K562 (cell line): ENCODE measurements at regions not wholly inside any gene's neighbourhood (a gene's known extent, or its start where the extent isn't known, plus 50 kb on each side); places are given as distances from the start of the nearest gene placed in this dataset.

Source experiments
- BMI1 ChIP-seq: fragments of 150-350 bp; IDR thresholded peaks from 2 replicates; pipeline ENCODE4 v1.6.1; 2014; ENCODE audit warnings: low read length
- CREB5 ChIP-seq: fragments of 250-450 bp; sonication (Bioruptor Pico); IDR thresholded peaks from 2 replicates; pipeline ENCODE4 v1.5.0; 2020; ENCODE audit warnings: mild to moderate bottlenecking
- E2F1 ChIP-seq: sonication (generic); formaldehyde crosslinking; IDR thresholded peaks from 2 replicates; pipeline ENCODE4 v1.8.1; 2023; ENCODE audit warnings: mild to moderate bottlenecking, missing genetic modification reagents, moderate library complexity
- ELF4 ChIP-seq: fragments of 450-650 bp; formaldehyde crosslinking; IDR thresholded peaks from 2 replicates; pipeline ENCODE4 v1.4.0; 2022; ENCODE audit warnings: missing genetic modification characterization
- FOXA1 ChIP-seq: fragments of 450-650 bp; IDR thresholded peaks from 2 replicates; pipeline ENCODE4 v1.6.1; 2016; ENCODE audit warnings: mild to moderate bottlenecking, borderline replicate concordance
- HEY1 ChIP-seq: fragments of 250-450 bp; sonication (Bioruptor Pico); IDR thresholded peaks from 2 replicates; pipeline ENCODE4 v1.5.0; 2020; ENCODE audit warnings: mild to moderate bottlenecking, moderate library complexity, borderline replicate concordance
- HINFP ChIP-seq: fragments of 450-650 bp; conservative IDR thresholded peaks from 2 replicates; pipeline ENCODE4 v1.6.1; 2016; ENCODE audit warnings: missing genetic modification characterization, low read depth, mild to moderate bottlenecking, control low read depth, missing compliant biosample characterization
- HMG20A ChIP-seq: fragments of 450-650 bp; formaldehyde crosslinking; conservative IDR thresholded peaks from 2 replicates; pipeline ENCODE4 v1.4.0; 2020; ENCODE audit warnings: mild to moderate bottlenecking, mixed read lengths
- HSF4 ChIP-seq: fragments of 250-450 bp; sonication (Bioruptor Pico); IDR thresholded peaks from 2 replicates; pipeline ENCODE4 v2.1.2; 2022; ENCODE audit warnings: mild to moderate bottlenecking, moderate library complexity, borderline replicate concordance
- IRF9 ChIP-seq: fragments of 450-650 bp; IDR thresholded peaks from 2 replicates; pipeline ENCODE4 v1.6.1; 2016; ENCODE audit warnings: missing biosample characterization, missing genetic modification characterization
- KAT2B ChIP-seq: IDR thresholded peaks from one replicate; pipeline ENCODE4 v1.6.1; 2012; ENCODE audit warnings: low read depth, mild to moderate bottlenecking, control low read depth, inconsistent platforms, low read length, moderate library complexity
- NFXL1 ChIP-seq: fragments of 450-650 bp; formaldehyde crosslinking; IDR thresholded peaks from 2 replicates; pipeline ENCODE4 v1.4.0; 2021; ENCODE audit warnings: mild to moderate bottlenecking
- OTX1 ChIP-seq: fragments of 450-650 bp; formaldehyde crosslinking; IDR thresholded peaks from 2 replicates; pipeline ENCODE4 v1.4.0; 2022; ENCODE audit warnings: mild to moderate bottlenecking
- RBFOX2 ChIP-seq: fragments of 200-400 bp; formaldehyde crosslinking; IDR thresholded peaks from 2 replicates; pipeline ENCODE4 v1.6.1; 2017; ENCODE audit warnings: low read depth, mild to moderate bottlenecking, low read length, moderate library complexity
- SETDB1 ChIP-seq: IDR thresholded peaks from one replicate; pipeline ENCODE4 v1.6.1; 2012; ENCODE audit warnings: low read length, control low read depth, inconsistent platforms
- SMC3 ChIP-seq: conservative IDR thresholded peaks from 2 replicates; pipeline ENCODE4 v1.6.1; 2011; ENCODE audit warnings: low read depth, low read length, improper control_type of control experiment; ENCODE audit not compliant: insufficient read depth
- THRAP3 ChIP-seq: fragments of 450-650 bp; IDR thresholded peaks from 2 replicates; pipeline ENCODE4 v1.6.1; 2016; ENCODE audit warnings: mild to moderate bottlenecking, inconsistent platforms, borderline replicate concordance
- ZC3H11A ChIP-seq: IDR thresholded peaks from 2 replicates; pipeline ENCODE4 v1.6.1; 2012; ENCODE audit warnings: low read depth, low read length, improper control_type of control experiment
- ZHX1 ChIP-seq: fragments of 150-350 bp; conservative IDR thresholded peaks from 2 replicates; pipeline ENCODE4 v1.6.1; 2014; ENCODE audit warnings: low read length
- ZNF212 ChIP-seq: fragments of 450-650 bp; formaldehyde crosslinking; IDR thresholded peaks from 2 replicates; pipeline ENCODE4 v1.4.0; 2020; ENCODE audit warnings: mild to moderate bottlenecking
- TF ChIP-seq, protein P1 (sequence below): sonication (generic); formaldehyde crosslinking; IDR thresholded peaks from 2 replicates; pipeline ENCODE4 v1.8.1; 2023; ENCODE audit warnings: mild to moderate bottlenecking, missing genetic modification reagents

DNA sequence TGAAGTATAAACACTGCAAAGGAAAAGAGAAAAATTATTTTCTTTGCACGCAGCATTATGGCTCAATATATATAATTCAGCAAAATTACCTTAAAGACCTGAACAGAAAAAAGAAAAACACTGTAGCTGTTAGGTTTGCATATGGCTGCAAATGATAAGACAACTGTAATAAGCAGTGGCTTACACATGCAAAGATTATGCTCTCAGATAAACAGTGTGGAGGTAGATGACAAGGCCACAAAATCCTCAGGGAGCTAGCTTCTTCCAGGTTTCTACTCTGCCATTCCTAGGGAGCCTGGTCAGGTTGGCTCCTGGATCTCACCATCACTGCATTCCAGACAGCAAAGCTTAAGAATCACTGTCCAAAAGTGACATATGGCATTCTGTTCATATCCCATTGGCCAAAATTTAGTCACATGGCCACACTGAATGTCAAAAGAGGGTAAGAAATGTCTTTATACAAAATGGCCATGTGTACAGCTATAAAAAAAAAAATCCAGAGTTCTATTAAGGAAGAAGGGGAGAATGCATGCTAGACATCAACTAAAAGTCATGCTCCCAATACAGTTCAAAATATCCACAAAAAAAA, 195.2 kb upstream of the SLC7A11 start (continued):
- TF ChIP-seq NFXL1 (CRISPR knock-in tag): no peak
- no peak for TF ChIP-seq SETDB1
- TF ChIP-seq HEY1 (CRISPR knock-in tag): no peak
- TF ChIP-seq OTX1 (CRISPR knock-in tag): no peak
- no peak for TF ChIP-seq HSF4 (CRISPR knock-in tag)
- TF ChIP-seq ZNF212 (CRISPR knock-in tag): no peak
- no peak for TF ChIP-seq ELF4 (CRISPR knock-in tag)
- no peak for TF ChIP-seq BMI1
- TF ChIP-seq ZC3H11A: no peak
- TF ChIP-seq THRAP3: no peak
- no peak for TF ChIP-seq FOXA1
- TF ChIP-seq KAT2B: no peak
- no peak for TF ChIP-seq SMC3
- no peak for TF ChIP-seq IRF9 (tag)
- TF ChIP-seq, protein P1, sequence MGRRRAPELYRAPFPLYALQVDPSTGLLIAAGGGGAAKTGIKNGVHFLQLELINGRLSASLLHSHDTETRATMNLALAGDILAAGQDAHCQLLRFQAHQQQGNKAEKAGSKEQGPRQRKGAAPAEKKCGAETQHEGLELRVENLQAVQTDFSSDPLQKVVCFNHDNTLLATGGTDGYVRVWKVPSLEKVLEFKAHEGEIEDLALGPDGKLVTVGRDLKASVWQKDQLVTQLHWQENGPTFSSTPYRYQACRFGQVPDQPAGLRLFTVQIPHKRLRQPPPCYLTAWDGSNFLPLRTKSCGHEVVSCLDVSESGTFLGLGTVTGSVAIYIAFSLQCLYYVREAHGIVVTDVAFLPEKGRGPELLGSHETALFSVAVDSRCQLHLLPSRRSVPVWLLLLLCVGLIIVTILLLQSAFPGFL (CRISPR knock-in tag): no peak
- TF ChIP-seq HMG20A (CRISPR knock-in tag): no peak
- no peak for TF ChIP-seq HINFP (tag)
- TF ChIP-seq CREB5: no peak
- TF ChIP-seq ZHX1: no peak
- TF ChIP-seq RBFOX2: no peak
- no peak for TF ChIP-seq E2F1 (CRISPR knock-in tag)
